Gastroesophageal sphincter (tissue), 4 donors: ENCODE measurements at regions not wholly inside any gene's neighbourhood (a gene's known extent, or its start where the extent isn't known, plus 50 kb on each side); places are given as distances from the start of the nearest gene placed in this dataset.
A peak's percentile ranks its signal among the peaks of the same experiment; 100 is the strongest.

ENCODE experiments used
- ATAC-seq: fragments of 150-250 bp; one replicate; pipeline ENCODE4 v1.9.1; 2016; ENCODE audit warnings: mild to moderate bottlenecking, moderate library complexity
- H3K27ac ChIP-seq, 4 donors: fragments of 200-600 bp; sonication (generic) in 3 of 4; 1 replicate in 3 of 4; 2 replicates in 1 of 4; pipeline ENCODE4 v1.5.1; 2016 to 2019
- H3K27me3 ChIP-seq: fragments of 200-600 bp; sonication (generic); one replicate; pipeline ENCODE4 v1.5.1; 2019
- H3K36me3 ChIP-seq, 2 donors: fragments of 200-600 bp; sonication (generic); one replicate each; pipeline ENCODE4 v1.5.1; 2019; ENCODE audit warnings: control low read depth in 1 of 2
- H3K4me1 ChIP-seq, 3 donors: fragments of 200-600 bp; sonication (generic); 1 replicate in 2 of 3; 2 replicates in 1 of 3; pipeline ENCODE4 v1.5.1; 2016 to 2019; ENCODE audit warnings: control low read depth in 2 of 3
- H3K4me3 ChIP-seq, 2 donors: fragments of 200-600 bp; sonication (generic); one replicate each; pipeline ENCODE4 v1.5.1; 2019; ENCODE audit warnings: mild to moderate bottlenecking in 1 of 2, moderate library complexity in 1 of 2
- H3K9me3 ChIP-seq, 3 donors: fragments of 200-600 bp; sonication (generic); one replicate each; pipeline ENCODE4 v1.5.1; 2017 to 2019; ENCODE audit warnings: control low read depth in 2 of 3
- EP300 ChIP-seq: sonication (generic); formaldehyde crosslinking; IDR thresholded peaks from one replicate; pipeline ENCODE4 v1.6.1; 2017; ENCODE audit warnings: antibody characterized with exemption, mild to moderate bottlenecking
- POLR2A ChIP-seq, 2 donors: fragments of 450-650 bp; IDR thresholded peaks; one replicate each; pipeline ENCODE4 v1.6.1; 2017; ENCODE audit warnings: antibody characterized with exemption in 2 of 2, mild to moderate bottlenecking in 2 of 2, moderate library complexity in 1 of 2
- POLR2AphosphoS5 ChIP-seq: sonication (generic); formaldehyde crosslinking; IDR thresholded peaks from one replicate; pipeline ENCODE4 v1.6.1; 2017; ENCODE audit warnings: antibody characterized with exemption
- WGBS, 2 donors: methylation state at CpG; one replicate each; pipeline ENCODE4 v1.1.5; 2018; ENCODE audit warnings: low coverage in 1 of 2; 5-methylcytosine and 5-hydroxymethylcytosine counted together
- TF ChIP-seq, protein P1 (sequence below), 4 experiments: fragments of 200-600 bp in 2 of 4; fragments of 450-650 bp in 2 of 4; sonication (generic) in 1 of 4; IDR thresholded peaks; one replicate each; pipeline ENCODE4 v1.5.1; 2017 to 2019; ENCODE audit warnings: antibody characterized with exemption in 4 of 4, mild to moderate bottlenecking in 2 of 4, moderate library complexity in 2 of 4

DNA sequence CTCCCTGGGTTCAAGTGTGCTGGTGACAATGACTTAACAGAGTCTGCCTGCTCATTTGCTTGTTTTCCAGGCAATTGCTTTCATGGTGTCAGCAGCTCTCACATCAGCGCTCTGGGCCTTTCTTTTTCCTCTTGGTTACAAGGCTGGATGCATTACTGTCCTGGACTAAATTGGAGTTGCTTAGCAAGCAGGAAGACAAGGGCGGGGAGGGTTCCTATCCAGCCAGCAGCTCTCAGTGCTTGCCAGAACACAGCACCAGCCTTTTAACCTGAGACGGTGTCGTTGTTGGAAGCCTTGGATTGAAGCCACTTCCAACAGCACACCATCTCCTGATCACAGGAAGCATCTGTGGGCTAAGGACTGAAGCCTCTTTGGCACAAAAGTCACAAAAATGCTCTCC, 606.9 kb downstream of the CDH26 start:
- Histone ChIP-seq H3K36me3 (no peaks in the 10 kb centered on the region), H3K4me1 (no peaks in the 10 kb centered on the region), H3K4me3 (no peak overlapping the region), H3K27ac (no peak overlapping the region), H3K9me3 (no peaks in the 10 kb centered on the region), H3K27me3 (peaks cover 6% of the 10 kb centered on the region)
- WGBS, 2 donors: no CpG with 5 or more reads among the region's 4 CpGs
- ATAC-seq: peak; percentile 41
- TF ChIP-seq POLR2A (IDR thresholded peaks at IDR 0.05) (no peak), EP300 (no peak), POLR2AphosphoS5 (no peak)
- TF ChIP-seq, protein P1, sequence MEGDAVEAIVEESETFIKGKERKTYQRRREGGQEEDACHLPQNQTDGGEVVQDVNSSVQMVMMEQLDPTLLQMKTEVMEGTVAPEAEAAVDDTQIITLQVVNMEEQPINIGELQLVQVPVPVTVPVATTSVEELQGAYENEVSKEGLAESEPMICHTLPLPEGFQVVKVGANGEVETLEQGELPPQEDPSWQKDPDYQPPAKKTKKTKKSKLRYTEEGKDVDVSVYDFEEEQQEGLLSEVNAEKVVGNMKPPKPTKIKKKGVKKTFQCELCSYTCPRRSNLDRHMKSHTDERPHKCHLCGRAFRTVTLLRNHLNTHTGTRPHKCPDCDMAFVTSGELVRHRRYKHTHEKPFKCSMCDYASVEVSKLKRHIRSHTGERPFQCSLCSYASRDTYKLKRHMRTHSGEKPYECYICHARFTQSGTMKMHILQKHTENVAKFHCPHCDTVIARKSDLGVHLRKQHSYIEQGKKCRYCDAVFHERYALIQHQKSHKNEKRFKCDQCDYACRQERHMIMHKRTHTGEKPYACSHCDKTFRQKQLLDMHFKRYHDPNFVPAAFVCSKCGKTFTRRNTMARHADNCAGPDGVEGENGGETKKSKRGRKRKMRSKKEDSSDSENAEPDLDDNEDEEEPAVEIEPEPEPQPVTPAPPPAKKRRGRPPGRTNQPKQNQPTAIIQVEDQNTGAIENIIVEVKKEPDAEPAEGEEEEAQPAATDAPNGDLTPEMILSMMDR (IDR thresholded peaks at IDR 0.05): no peak

DNA sequence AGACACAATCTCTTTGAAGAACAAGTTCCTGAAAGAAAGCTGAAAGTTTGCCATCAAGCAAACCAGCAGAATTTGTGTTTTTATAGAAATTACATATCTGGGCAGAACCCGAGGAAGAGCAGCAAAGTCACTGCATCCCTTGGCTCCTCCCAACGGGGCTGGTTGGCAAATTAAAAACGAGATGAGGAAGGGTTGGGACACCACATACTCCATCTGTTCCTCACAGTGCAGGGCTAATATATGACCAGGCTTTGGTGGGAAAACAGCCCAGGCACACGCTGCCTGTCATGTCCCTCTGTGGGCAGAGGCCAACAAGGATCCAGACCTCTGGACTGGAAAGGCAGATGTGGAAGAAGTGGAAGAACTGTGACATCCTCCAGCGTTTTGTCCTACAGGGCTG, 607.3 kb downstream of the CDH26 start:
- Histone ChIP-seq H3K4me1 (no peaks in the 10 kb centered on the region), H3K9me3 (no peaks in the 10 kb centered on the region), H3K36me3 (no peaks in the 10 kb centered on the region), H3K27ac (no peak overlapping the region), H3K27me3 (peaks cover 6% of the 10 kb centered on the region), H3K4me3 (no peak overlapping the region)
- 61 to 65% methylated on average over 2 to 5 of the region's 5 CpGs for WGBS, 2 donors
- TF ChIP-seq POLR2A (IDR thresholded peaks at IDR 0.05): no peak
- TF ChIP-seq EP300: no peak
- no peak for TF ChIP-seq POLR2AphosphoS5
- TF ChIP-seq, protein P1 (IDR thresholded peaks at IDR 0.05): no peak
- no peak for ATAC-seq

DNA sequence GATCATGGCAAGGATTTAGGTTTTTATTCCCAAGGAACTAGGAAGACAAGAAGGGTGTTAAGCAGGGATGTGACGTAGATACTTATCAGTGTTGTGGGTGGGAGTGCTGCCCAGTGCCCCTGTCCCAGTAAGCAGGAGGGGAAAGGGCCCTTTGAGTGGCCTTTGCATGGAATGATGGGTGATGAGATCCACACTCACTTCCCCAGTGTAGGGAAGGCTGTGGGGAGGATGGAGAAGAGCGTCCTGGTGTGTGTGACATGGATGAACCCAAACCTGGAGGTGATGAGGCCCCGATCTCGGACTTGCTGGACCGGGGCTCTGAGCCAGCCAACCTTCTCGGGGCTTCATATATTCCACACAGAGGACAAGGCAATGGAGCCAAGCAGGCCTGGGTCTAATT, 610.9 kb downstream of the CDH26 start:
- Histone ChIP-seq H3K27me3 (peaks cover 6% of the 10 kb centered on the region), H3K36me3 (no peaks in the 10 kb centered on the region), H3K27ac (no peak overlapping the region), H3K9me3 (no peaks in the 10 kb centered on the region), H3K4me3 (no peak overlapping the region), H3K4me1 (peaks cover 0 to 12% (median 0%) of the 10 kb centered on the region in 3 donors)
- WGBS, 2 donors: 76 to 92% methylated on average over 2 to 5 of the region's 6 CpGs
- no peak for ATAC-seq
- TF ChIP-seq, protein P1 (IDR thresholded peaks at IDR 0.05): no peak
- TF ChIP-seq POLR2A (IDR thresholded peaks at IDR 0.05) (no peak), POLR2AphosphoS5 (no peak), EP300 (no peak)

DNA sequence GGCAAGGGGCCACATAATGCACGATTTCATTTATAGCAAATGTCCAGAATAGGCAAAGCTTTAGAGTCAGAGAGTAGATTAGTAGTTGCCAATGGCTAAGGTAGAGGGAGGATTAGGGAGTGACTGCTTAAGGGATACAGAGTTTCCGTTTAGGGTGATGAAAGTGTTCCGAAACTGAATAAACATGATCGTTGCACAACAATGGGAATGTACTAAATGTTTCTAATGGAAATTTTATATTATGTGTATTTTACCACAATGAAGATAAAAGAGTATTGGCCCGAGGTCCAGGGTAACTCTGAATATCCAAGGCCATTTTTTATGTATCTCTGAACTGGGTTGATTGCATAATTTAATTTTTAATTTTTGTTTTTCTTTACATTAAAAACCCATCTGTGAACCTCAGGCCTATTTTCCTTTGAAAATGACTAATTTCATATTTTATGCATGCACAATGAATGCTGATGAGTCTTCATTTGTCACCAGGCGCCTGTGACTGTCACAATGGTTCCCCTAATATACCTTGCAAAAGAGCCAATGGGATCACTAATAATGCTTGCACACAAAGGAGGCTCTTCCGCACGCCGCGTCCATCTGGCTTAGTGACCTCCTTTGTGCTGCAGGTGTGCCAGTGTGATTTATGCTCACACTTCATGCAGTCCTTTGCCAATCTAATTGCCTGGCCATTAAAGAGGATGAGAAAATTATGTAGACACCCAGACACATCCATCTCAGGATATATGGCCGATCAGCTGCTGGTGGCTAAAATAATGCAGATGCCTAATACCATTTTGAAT, 612.5 kb downstream of the CDH26 start:
- Histone ChIP-seq H3K27me3 (no peaks in the 10 kb centered on the region), H3K36me3 (no peaks in the 10 kb centered on the region), H3K9me3 (no peaks in the 10 kb centered on the region), H3K4me1 (peaks cover 0 to 12% (median 0%) of the 10 kb centered on the region in 3 donors), H3K4me3 (no peak overlapping the region), H3K27ac (no peak overlapping the region)
- ATAC-seq: no peak
- TF ChIP-seq, protein P1 (IDR thresholded peaks at IDR 0.05): no peak
- TF ChIP-seq POLR2AphosphoS5 (no peak), EP300 (no peak), POLR2A (IDR thresholded peaks at IDR 0.05) (no peak)
- WGBS, 2 donors: 84 to 92% methylated on average over 11 of the region's 11 CpGs
